ENCODE measurements at regions not wholly inside any gene's neighbourhood (a gene's known extent, or its start where the extent isn't known, plus 50 kb on each side); places are given as distances from the start of the nearest gene placed in this dataset.

- DNase-seq = no peak
Observed at GRCh38 chr10:30793093-30793492, 163.5 kb upstream of the LYZL2 start.

GRCh38 chr10:30792025-30792424 lies 162.5 kb upstream of the LYZL2 start:
- no peak for DNase-seq

GRCh38 chr10:30791197-30791611 lies 161.7 kb upstream of the LYZL2 start:
- DNase-seq = peak; percentile 42

GRCh38 chr10:30789806-30790205 lies 160.3 kb upstream of the LYZL2 start:
- DNase-seq = no peak

GRCh38 chr10:30788307-30788706 lies 158.8 kb upstream of the LYZL2 start:
- DNase-seq = peak; percentile 82

GRCh38 chr10:30786906-30787305 lies 157.4 kb upstream of the LYZL2 start:
- no peak for DNase-seq

- no peak for DNase-seq
Observed at GRCh38 chr10:30786131-30786530, 156.6 kb upstream of the LYZL2 start.

- DNase-seq = peak; percentile 87
Observed at GRCh38 chr10:30784897-30785605, 155.5 kb upstream of the LYZL2 start.

- peak; percentile 79 for DNase-seq
Observed at GRCh38 chr10:30784524-30784896, 155.0 kb upstream of the LYZL2 start.

- peak; percentile 95 for DNase-seq
Observed at GRCh38 chr10:30783939-30784501, 154.5 kb upstream of the LYZL2 start.

GRCh38 chr10:30782537-30783461 lies 153.2 kb upstream of the LYZL2 start:
- peak; percentile 40 for DNase-seq

GRCh38 chr10:30782157-30782536 lies 152.6 kb upstream of the LYZL2 start:
- no peak for DNase-seq

GRCh38 chr10:30781670-30782121 lies 152.1 kb upstream of the LYZL2 start:
- no peak for DNase-seq

- no peak for DNase-seq
Observed at GRCh38 chr10:30778769-30779168, 149.2 kb upstream of the LYZL2 start.

GRCh38 chr10:30775779-30776591 lies 146.4 kb upstream of the LYZL2 start:
- no peak for DNase-seq

GRCh38 chr10:30774261-30774660 lies 144.7 kb upstream of the LYZL2 start:
- no peak for DNase-seq

- no peak for DNase-seq
Observed at GRCh38 chr10:30773501-30773900, 143.9 kb upstream of the LYZL2 start.

GRCh38 chr10:30770816-30771215 lies 141.3 kb upstream of the LYZL2 start:
- no peak for DNase-seq

- no peak for DNase-seq
Observed at GRCh38 chr10:30770229-30770628, 140.7 kb upstream of the LYZL2 start.

- DNase-seq = no peak
Observed at GRCh38 chr10:30769361-30769760, 139.8 kb upstream of the LYZL2 start.

- no peak for DNase-seq
Observed at GRCh38 chr10:30765616-30766015, 136.1 kb upstream of the LYZL2 start.

GRCh38 chr10:30765022-30765615 lies 135.6 kb upstream of the LYZL2 start:
- no peak for DNase-seq

Data from dermis blood vessel endothelial cell (primary cell).